ENCODE measurements at regions not wholly inside any gene's neighbourhood (a gene's known extent, or its start where the extent isn't known, plus 50 kb on each side); places are given as distances from the start of the nearest gene placed in this dataset.

GRCh38 chr7:32163141-32163806 lies 93.1 kb upstream of the PDE1C start:
- Mint-ChIP-seq H3K36me3 (ENCODE audit: low read depth) (no peaks in the 10 kb centered on the region), H3K27ac (ENCODE audit: unreplicated experiment) (peak overlapping the region; percentile 97), H3K27me3 (ENCODE audit: low read depth) (no peaks in the 10 kb centered on the region), H3K9me3 (ENCODE audit: low read depth) (peaks cover 10% of the 10 kb centered on the region), H3K4me3 (ENCODE audit: unreplicated experiment) (no peak overlapping the region), H3K4me1 (ENCODE audit: low read depth) (peaks cover 58% of the 10 kb centered on the region)
- TF ChIP-seq CTCF (IDR thresholded peaks at IDR 0.05), result peak; percentile 45
- no peak for DNase-seq (ENCODE audit: low spot score)

GRCh38 chr7:32161708-32162107 lies 91.5 kb upstream of the PDE1C start:
- peaks cover 6% of the 10 kb centered on the region for H3K9me3 Mint-ChIP-seq (ENCODE audit: low read depth)
- H3K36me3 Mint-ChIP-seq (ENCODE audit: low read depth), result no peaks in the 10 kb centered on the region
- H3K4me3 Mint-ChIP-seq (ENCODE audit: unreplicated experiment), result no peak overlapping the region
- no peak for TF ChIP-seq CTCF (IDR thresholded peaks at IDR 0.05)
- peaks cover 67% of the 10 kb centered on the region for H3K4me1 Mint-ChIP-seq (ENCODE audit: low read depth)
- peak overlapping the region; percentile 97 for H3K27ac Mint-ChIP-seq (ENCODE audit: unreplicated experiment)
- DNase-seq (ENCODE audit: low spot score), result no peak
- no peaks in the 10 kb centered on the region for H3K27me3 Mint-ChIP-seq (ENCODE audit: low read depth)

GRCh38 chr7:32158751-32159745 lies 88.8 kb upstream of the PDE1C start:
- H3K36me3 Mint-ChIP-seq (ENCODE audit: low read depth), result no peaks in the 10 kb centered on the region
- no peaks in the 10 kb centered on the region for H3K27me3 Mint-ChIP-seq (ENCODE audit: low read depth)
- peaks cover 6% of the 10 kb centered on the region for H3K9me3 Mint-ChIP-seq (ENCODE audit: low read depth)
- no peak overlapping the region for H3K4me3 Mint-ChIP-seq (ENCODE audit: unreplicated experiment)
- H3K4me1 Mint-ChIP-seq (ENCODE audit: low read depth), result peaks cover 68% of the 10 kb centered on the region
- TF ChIP-seq CTCF (IDR thresholded peaks at IDR 0.05), result no peak
- no peak for DNase-seq (ENCODE audit: low spot score)
- H3K27ac Mint-ChIP-seq (ENCODE audit: unreplicated experiment), result peak overlapping the region; percentile 29

GRCh38 chr7:32158076-32158475 lies 87.9 kb upstream of the PDE1C start:
- H3K27me3 Mint-ChIP-seq (ENCODE audit: low read depth), result no peaks in the 10 kb centered on the region
- H3K9me3 Mint-ChIP-seq (ENCODE audit: low read depth), result peaks cover 6% of the 10 kb centered on the region

More at GRCh38 chr7:32158076-32158475, 87.9 kb upstream of the PDE1C start:
- H3K4me3 Mint-ChIP-seq (ENCODE audit: unreplicated experiment), result no peak overlapping the region
- H3K36me3 Mint-ChIP-seq (ENCODE audit: low read depth), result no peaks in the 10 kb centered on the region
- peak overlapping the region; percentile 6 for H3K27ac Mint-ChIP-seq (ENCODE audit: unreplicated experiment)
- no peak for TF ChIP-seq CTCF (IDR thresholded peaks at IDR 0.05)
- no peak for DNase-seq (ENCODE audit: low spot score)
- H3K4me1 Mint-ChIP-seq (ENCODE audit: low read depth), result peaks cover 61% of the 10 kb centered on the region
